ENCODE measurements at regions not wholly inside any gene's neighbourhood (a gene's known extent, or its start where the extent isn't known, plus 50 kb on each side); places are given as distances from the start of the nearest gene placed in this dataset.

DNA sequence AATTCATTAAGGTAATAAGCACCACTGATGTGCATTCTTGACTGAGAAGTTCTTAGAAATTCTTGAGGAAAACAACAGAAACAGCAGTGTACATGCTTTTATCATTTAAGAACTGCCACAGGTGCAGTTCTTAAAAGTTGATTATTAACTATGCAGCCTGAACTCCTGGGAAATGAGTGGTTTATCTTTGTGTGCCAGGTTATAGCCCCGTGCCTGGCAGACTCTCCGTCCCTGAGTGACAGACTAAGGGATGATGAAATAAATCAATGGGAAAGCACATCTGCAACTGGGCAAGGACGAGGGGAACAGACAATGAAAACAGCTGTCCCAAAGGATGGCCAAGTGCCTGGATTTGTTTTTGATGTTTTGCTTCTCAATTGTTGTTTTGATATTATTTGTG lies 84.4 kb upstream of the SPATA13 start:
- no peak overlapping the region for H2AFZ ChIP-seq (ENCODE audit: insufficient read depth, low read depth, low read length, poor library complexity, severe bottlenecking)
- Mint-ChIP-seq H3K27ac (no peak overlapping the region), H3K4me3 (no peak overlapping the region)

DNA sequence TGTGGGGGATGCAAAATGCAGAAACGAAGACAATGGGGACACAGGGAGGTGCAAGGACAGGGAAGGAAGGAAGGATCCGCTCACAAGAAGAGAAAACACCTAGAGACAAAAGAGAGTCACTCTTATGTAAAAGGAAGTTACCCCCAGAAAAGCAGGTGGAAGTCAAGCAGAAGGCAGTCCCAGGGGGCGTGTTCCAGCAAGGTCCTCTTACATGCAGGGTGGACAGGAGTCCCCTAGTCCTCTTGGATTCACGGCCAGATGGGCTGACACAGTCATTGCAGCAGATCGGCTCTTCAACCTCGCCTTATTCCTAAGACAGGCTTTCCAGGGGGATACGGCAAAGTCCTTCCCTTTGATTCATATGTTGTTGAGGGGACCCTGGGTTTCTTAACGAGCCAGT lies 83.9 kb upstream of the SPATA13 start:
- H3K27ac ChIP-seq (ENCODE audit: low read depth in 1 of 2, low read length in 2 of 2): no peak overlapping the region
- Mint-ChIP-seq H3K27ac (no peak overlapping the region), H3K36me3 (no peaks in the 10 kb centered on the region), H3K27me3 (ENCODE audit: low read depth in 3 of 3) (peaks cover 2 to 5% (median 2%) of the 10 kb centered on the region in 3 donors), H3K4me3 (no peak overlapping the region), H3K9me3 (no peaks in the 10 kb centered on the region), H3K4me1 (peaks cover 12% of the 10 kb centered on the region)
- no peaks in the 10 kb centered on the region for H3K36me3 ChIP-seq (replicated peaks in 1 of 2; ENCODE audit: control insufficient read depth in 1 of 2, insufficient read depth in 2 of 2, low read length in 2 of 2)
- H3K4me2 ChIP-seq (replicated peaks; ENCODE audit: extremely low read depth, low read length, poor library complexity, severe bottlenecking): no peak overlapping the region
- intact Hi-C loops (cut with micrococcal nuclease): no loop called here
- H3K9ac ChIP-seq (ENCODE audit: insufficient read depth, low read length, poor library complexity, severe bottlenecking): no peak overlapping the region
- H3K4me1 ChIP-seq (ENCODE audit: control insufficient read depth in 1 of 2, insufficient read depth in 2 of 2, low read length in 2 of 2): peaks cover 5 to 6% of the 10 kb centered on the region in 2 donors
- DNase-seq: no peak
- TF ChIP-seq, protein P1, sequence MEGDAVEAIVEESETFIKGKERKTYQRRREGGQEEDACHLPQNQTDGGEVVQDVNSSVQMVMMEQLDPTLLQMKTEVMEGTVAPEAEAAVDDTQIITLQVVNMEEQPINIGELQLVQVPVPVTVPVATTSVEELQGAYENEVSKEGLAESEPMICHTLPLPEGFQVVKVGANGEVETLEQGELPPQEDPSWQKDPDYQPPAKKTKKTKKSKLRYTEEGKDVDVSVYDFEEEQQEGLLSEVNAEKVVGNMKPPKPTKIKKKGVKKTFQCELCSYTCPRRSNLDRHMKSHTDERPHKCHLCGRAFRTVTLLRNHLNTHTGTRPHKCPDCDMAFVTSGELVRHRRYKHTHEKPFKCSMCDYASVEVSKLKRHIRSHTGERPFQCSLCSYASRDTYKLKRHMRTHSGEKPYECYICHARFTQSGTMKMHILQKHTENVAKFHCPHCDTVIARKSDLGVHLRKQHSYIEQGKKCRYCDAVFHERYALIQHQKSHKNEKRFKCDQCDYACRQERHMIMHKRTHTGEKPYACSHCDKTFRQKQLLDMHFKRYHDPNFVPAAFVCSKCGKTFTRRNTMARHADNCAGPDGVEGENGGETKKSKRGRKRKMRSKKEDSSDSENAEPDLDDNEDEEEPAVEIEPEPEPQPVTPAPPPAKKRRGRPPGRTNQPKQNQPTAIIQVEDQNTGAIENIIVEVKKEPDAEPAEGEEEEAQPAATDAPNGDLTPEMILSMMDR (IDR thresholded peaks at IDR 0.05): no peak
- H3K27me3 ChIP-seq (ENCODE audit: control insufficient read depth in 2 of 2, insufficient read depth in 2 of 2, low read length in 2 of 2): no peaks in the 10 kb centered on the region
- no peaks in the 10 kb centered on the region for H3K79me2 ChIP-seq (ENCODE audit: insufficient read depth, low read length)
- H3K9me3 ChIP-seq (replicated peaks in 1 of 2; ENCODE audit: control insufficient read depth in 1 of 2, insufficient read depth in 1 of 2, low read length in 2 of 2): no peaks in the 10 kb centered on the region
- H3K4me3 ChIP-seq (replicated peaks in 1 of 3; ENCODE audit: low read depth in 2 of 3, low read length in 3 of 3): no peak overlapping the region
- H2AFZ ChIP-seq (ENCODE audit: insufficient read depth, low read depth, low read length, poor library complexity, severe bottlenecking): no peak overlapping the region
- WGBS (ENCODE audit: insufficient coverage): 100% methylated on average over 1 of the region's 8 CpGs
- H4K20me1 ChIP-seq (ENCODE audit: insufficient read depth, low read length): no peaks in the 10 kb centered on the region

More for the DNA sequence above, 84.4 kb upstream of the SPATA13 start:
- Mint-ChIP-seq H3K27me3 (ENCODE audit: low read depth in 3 of 3) (peaks cover 2 to 5% (median 3%) of the 10 kb centered on the region in 3 donors), H3K36me3 (no peaks in the 10 kb centered on the region), H3K9me3 (no peaks in the 10 kb centered on the region), H3K4me1 (peaks cover 12% of the 10 kb centered on the region)
- no peaks in the 10 kb centered on the region for H3K27me3 ChIP-seq (ENCODE audit: control insufficient read depth in 2 of 2, insufficient read depth in 2 of 2, low read length in 2 of 2)
- WGBS (ENCODE audit: insufficient coverage): 69% methylated on average over 3 of the region's 3 CpGs
- intact Hi-C loops (cut with micrococcal nuclease): no loop called here
- H4K20me1 ChIP-seq (ENCODE audit: insufficient read depth, low read length): no peaks in the 10 kb centered on the region
- peaks cover 5 to 6% of the 10 kb centered on the region in 2 donors for H3K4me1 ChIP-seq (ENCODE audit: control insufficient read depth in 1 of 2, insufficient read depth in 2 of 2, low read length in 2 of 2)
- H3K9ac ChIP-seq (ENCODE audit: insufficient read depth, low read length, poor library complexity, severe bottlenecking): no peak overlapping the region
- H3K9me3 ChIP-seq (replicated peaks in 1 of 2; ENCODE audit: control insufficient read depth in 1 of 2, insufficient read depth in 1 of 2, low read length in 2 of 2): no peaks in the 10 kb centered on the region
- H3K4me3 ChIP-seq (replicated peaks in 1 of 3; ENCODE audit: low read depth in 2 of 3, low read length in 3 of 3): no peak overlapping the region
- no peak overlapping the region for H3K4me2 ChIP-seq (replicated peaks; ENCODE audit: extremely low read depth, low read length, poor library complexity, severe bottlenecking)
- no peaks in the 10 kb centered on the region for H3K79me2 ChIP-seq (ENCODE audit: insufficient read depth, low read length)
- TF ChIP-seq, protein P1 (IDR thresholded peaks at IDR 0.05): no peak
- H3K36me3 ChIP-seq (replicated peaks in 1 of 2; ENCODE audit: control insufficient read depth in 1 of 2, insufficient read depth in 2 of 2, low read length in 2 of 2): no peaks in the 10 kb centered on the region
- H3K27ac ChIP-seq (ENCODE audit: low read depth in 1 of 2, low read length in 2 of 2): no peak overlapping the region
- DNase-seq: no peak
